Right lung (tissue), 2 donors: ENCODE measurements at regions not wholly inside any gene's neighbourhood (a gene's known extent, or its start where the extent isn't known, plus 50 kb on each side); places are given as distances from the start of the nearest gene placed in this dataset.
A peak's percentile ranks its signal among the peaks of the same experiment; 100 is the strongest.

Experiments
- DNase-seq, 2 donors: peaks; one replicate each; pipeline ENCODE4 v3.0.0-alpha.2; 2013

DNA sequence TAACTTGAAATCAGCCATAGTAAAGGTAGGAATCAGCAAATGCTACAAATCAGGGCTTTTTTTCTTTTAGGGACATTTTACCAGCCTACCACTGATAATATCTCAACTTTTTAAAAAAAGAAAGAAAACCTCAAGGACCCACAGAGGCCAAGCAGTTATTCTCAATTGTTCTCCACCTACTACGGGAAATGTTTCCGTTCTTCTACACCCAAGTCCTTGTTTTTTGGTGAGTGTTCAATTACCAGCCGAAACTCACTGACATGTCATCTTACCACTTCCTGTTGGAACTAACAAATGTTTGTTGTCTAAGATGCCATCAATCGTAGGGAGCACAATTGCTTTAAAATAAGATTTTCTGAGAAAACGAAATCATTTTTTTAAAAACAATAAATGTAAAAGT, 50.2 kb upstream of the CDK1 start:
- DNase-seq: no peak

DNA sequence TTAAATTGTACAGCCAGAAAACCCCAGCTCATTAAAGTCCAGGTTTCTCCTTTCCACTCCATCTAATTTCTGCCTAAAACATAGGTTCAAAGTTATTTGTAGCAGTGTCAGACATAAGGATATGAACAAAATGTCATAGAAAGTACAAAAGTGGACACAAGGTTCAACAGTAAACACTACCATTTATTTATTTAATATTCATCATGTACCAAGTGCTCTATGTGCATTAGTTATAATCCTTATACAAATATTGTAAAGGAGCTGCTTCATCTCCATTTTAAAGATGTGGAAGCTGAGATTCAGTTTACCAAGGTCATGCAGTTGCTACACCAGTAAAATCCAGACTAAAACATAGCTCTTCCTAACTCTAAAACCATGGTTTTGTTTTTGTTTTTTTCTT, 52.0 kb upstream of the CDK1 start:
- no peak for DNase-seq

DNA sequence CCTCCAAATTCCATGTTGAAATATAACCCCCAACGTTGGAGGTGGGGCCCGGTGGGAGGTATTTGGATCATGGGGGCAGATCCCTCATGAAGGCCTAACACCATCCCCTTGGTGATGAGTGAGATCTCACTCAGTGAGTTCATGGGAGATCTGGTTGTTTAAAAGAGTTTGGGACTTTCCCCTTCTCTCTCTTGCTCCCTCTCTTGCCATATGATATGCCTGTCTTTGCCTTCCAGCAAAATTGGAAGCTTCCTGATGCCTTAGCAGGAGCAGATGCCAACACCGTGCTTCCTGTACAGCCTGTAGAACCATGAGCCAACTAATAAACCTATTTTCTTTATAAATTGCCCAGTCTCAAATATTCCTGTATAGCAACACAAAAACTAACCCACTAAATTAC, 55.7 kb upstream of the CDK1 start:
- no peak for DNase-seq

DNA sequence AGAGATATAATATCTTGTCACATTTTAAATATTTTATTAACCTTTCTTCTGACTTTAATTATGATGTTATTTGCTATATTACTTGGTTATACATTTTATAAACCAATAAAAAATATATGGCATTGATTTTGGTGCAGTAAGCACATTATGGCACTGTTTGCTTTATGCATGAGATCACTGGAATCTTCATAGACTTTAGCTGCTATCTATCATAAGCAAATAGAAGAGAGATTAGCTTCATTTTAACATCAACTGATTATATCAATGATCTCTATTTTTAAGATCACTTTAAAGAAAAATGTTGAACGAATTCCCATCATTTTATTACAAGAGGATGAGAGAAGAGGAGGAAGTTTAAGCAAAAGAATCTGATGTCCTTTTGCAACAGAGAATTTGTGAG, 58.6 kb upstream of the CDK1 start:
- DNase-seq: no peak

DNA sequence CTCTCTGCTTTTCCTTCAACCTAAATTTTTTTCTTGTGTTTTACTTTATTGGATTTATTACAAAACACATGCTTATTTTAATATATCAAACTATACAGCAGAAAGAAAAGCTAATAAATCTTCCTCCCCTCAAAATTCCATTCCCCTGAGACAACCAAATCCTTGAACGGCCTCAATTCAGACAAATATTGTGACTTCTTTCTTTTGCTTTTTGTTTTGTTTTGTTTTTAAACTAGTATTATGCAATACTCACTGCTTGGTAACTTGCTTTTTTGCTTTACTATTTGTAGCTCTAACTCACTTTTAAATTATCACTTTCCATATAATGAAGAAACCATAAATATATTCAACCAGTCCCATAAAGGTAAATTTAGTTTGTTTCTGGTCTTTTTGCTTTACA, 59.4 kb upstream of the CDK1 start:
- no peak for DNase-seq

DNA sequence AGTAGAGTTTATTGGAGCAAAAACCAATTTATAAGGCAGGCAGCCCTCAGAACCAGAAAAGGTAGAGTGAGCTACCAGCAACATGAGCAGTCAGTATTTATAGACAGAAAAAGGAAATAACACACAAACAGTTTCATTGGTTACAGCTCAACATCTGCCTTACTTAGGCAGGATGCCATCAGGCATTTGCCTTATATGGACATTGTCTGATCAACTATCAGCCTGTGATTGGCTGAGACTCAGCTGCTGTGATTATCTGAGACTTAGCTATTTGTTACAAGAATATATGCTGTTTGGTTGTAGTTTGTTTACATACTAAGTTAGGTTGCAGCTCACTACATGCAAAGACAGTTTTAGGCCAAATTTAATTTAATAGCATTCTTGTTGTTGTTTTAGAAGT, 60.4 kb upstream of the CDK1 start:
- no peak for DNase-seq

DNA sequence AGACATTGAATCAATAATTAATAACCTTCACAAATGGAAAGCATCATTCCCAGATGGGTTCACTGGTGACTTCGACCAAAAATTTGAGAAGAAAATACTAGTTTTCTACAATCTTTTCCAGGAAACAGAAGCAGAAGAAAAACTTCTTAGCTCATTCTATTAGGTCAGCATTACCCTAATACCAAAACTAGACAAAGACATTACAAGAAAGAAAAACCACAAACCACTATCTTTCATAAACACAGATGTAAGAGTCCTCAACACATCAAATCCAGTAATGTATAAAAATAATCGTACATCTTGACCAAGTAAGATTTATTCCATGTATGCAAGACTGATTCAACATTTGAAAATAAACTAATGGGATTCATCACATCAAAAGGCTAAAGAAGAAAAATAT, 64.0 kb upstream of the CDK1 start:
- no peak for DNase-seq

DNA sequence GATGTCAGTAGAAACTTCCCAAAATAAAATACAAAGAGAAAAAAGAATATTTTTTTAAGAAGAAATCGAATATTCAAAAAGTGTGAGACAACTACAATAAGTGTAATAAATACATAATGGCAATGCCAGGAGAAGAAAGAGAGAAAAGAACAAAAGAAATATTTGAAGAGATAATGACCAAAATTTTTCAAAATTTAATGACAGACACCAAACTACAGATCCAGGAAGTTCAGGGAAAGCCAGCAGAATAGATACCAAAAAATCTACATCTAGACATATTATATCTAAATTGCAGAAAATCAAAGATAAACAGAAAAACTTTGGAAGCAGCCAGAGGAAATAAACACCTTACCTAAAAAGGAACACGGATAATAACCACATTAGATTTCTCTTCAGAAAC, 66.8 kb upstream of the CDK1 start:
- DNase-seq: no peak

DNA sequence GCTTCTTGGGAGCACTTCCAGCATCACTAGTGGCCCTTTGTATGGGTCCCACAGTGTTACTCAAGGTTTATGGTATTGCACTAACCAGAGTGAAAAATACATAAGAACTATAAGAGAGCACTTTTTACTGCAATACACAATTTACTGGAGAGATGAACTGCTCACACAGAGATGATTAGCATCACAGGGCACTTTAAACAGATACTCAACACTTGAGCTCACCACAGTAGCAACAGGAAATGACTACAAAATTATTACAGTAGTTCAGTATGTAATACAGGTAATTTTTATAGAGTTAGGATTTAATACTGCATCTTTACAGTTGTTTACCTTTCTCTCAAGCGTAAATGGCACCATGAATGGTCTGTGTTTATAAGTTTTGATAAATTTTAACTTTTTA, 68.2 kb upstream of the CDK1 start:
- DNase-seq: no peak

DNA sequence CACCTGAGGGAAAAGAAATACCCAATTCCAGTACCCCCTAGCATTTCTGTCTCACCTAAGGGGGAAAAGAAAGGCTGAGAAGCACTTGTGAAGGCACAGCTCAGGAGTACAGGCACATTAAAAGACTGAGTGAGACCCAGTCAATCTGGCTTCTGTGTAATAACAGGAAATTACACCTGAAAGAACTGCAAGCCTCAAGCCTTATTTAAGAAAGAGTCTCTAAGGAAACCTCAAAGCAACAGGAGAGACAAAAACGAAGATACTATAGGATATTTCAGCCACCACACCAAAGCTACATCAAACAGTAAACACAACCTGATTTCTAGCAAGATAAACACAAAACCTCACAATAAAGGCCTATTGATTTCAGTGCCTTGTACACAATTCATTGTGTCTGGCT, 69.6 kb upstream of the CDK1 start:
- no peak for DNase-seq

DNA sequence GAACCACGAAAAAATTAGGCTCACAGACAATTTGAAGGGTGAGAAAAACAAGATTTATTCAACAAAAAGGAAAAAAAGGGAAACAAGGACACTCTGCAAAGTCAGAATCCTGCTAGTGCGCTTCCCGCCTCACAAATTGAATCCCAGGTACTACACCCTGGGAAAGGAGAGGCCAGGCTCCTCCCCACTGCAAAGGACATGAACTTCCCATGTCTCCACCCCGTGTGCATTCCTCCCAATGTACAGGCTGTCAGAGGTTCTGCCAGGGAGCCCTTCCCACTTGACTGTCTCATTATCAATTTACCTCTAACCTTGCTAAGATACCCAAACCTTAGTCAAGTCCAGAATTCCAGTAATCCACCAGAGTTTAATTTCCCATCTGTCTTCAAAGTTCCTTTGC, 70.4 kb upstream of the CDK1 start:
- DNase-seq: no peak

DNA sequence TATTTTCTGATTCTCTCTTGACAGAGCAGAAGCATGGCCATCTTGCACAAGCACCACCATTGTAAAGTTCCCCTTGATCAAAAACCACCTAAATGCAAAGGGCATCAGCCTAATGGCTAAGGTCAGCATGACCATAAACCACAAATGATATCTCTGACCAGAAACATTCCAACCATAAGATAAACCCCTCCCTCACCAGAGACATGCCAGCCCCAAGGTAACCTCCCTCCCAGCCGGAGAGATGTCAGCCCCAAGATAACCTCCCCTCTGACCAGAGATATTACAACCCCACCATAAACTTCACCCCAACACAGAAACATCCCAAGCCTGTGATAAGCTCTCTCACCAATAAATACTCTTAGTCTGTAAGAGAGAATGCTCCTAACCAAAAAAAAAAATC, 72.1 kb upstream of the CDK1 start:
- no peak for DNase-seq

DNA sequence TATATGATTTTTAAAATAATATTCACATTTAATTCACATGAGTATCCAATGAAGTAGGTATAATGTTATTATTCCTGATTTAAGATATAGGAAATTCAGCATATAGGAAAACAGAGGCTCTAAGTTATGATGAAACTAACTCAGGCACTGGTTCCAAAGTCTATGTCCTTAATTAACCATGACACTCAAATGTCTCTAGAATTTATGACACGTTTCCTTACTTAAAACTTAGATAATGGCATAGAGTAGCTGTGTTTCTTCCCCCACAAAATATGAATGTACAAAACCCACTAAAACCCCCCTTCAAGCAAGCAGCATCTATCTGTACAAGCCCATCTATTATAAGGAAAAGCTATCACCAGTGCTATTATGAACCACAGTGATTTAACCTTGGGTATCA, 72.9 kb upstream of the CDK1 start:
- DNase-seq: no peak

DNA sequence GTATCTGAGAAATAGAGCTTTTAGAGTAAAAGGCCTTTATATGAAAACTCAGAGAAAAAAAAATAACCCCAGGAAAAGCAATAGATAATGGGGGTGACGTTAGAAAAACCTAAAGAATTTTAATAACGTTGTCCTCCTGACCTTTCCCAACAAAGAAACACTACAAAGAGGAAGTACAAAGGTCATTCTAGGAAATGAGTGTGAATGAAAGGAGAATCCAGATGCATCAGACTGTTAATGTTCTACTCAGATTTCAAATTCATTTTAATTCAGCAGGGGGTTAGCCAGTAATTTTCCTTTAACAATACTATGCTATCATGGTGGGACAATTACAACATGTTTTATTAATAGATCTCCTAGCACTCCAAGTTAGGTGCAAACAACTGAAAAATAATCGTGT, 73.8 kb upstream of the CDK1 start:
- no peak for DNase-seq

DNA sequence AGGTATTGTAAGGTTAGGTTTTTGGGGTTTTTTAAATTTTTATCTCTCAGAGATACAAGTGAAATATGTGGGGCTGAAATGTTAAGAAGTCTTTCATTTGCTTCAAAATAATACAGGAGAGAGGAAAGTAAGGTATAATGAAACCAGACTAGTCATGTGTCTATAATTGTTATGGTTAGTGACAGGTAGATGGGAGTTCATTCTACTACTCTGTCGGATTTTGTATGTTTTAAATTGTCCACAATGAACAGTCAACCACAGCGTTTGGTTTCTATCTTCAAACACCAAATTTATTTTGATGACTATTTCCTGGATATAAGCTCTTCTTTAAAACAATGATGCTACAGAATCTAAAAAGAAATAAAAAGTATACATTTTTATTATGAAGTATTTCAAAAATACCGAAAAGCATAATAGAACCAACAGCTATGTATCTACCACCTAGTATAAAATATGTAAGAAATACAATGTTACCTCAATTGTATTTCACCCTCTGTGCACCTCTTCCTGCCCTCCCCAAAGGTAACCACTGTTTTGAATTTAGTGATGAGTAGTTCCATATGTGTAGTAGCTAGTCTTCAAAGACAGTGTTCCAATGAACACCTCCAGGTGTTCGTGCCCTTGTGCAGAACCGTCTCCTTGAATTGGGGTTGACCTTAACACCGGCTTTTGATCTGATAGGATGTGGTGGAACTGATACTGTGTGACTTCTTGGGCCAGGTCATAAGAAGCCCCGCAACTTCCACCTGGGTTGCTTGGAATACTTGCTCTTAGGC, 74.8 kb upstream of the CDK1 start:
- DNase-seq: no peak

DNA sequence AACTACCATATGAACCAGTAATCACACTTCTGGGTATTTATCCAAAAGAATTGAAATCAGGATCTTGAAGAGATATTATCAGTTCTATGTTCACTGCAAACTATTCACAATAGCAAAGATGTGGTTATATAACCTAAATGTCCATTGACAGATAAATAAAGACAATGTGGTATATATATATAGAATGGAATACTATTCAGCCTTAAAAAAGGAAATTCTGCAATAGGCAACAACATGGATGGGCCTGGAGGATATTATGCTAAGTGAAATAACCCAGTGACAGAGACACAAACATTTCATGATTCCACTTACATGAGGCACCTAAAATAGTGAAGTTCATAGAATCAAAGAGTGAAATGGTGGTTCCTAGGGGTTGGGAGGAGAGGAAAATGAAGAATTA, 90.6 kb upstream of the CDK1 start:
- DNase-seq: no peak

DNA sequence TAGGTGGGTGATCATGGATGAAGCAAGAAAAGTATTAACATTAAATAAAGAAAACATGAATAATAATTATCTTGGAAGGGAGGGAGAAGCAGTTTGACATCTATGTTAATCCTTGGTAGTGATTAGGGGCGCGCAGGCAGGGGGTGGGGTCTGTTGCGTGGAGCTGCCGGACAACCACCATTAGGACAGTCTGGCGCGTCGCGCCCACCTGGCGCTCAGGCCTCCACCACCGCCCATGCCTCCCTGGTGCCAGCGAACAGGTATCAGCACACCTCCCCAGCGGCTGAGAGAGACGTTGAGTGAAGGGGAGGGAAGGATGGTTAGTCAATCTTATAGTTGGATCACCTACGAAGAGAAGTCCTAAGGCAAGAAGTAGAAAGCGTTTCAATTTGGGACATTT, 94.2 kb upstream of the CDK1 start:
- no peak for DNase-seq

DNA sequence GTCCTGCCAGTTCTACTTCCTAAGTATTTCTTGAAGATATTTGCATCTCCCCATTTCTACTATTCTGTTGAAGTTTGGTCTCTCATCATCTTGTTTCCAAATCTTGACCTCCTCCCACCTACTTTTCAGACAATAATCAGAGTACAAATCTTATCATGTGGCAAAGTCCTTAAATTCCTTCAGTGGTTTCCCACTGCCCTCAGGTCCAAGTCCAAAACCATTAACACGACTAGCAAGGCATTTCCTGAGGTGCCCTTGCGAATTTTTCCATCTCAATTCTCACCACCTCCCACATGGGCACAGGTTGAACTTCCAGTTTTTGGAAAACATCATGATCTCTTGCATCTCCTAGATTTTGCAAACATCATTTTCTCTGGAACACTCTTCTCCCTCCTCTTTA, 97.2 kb upstream of the CDK1 start:
- no peak for DNase-seq

DNA sequence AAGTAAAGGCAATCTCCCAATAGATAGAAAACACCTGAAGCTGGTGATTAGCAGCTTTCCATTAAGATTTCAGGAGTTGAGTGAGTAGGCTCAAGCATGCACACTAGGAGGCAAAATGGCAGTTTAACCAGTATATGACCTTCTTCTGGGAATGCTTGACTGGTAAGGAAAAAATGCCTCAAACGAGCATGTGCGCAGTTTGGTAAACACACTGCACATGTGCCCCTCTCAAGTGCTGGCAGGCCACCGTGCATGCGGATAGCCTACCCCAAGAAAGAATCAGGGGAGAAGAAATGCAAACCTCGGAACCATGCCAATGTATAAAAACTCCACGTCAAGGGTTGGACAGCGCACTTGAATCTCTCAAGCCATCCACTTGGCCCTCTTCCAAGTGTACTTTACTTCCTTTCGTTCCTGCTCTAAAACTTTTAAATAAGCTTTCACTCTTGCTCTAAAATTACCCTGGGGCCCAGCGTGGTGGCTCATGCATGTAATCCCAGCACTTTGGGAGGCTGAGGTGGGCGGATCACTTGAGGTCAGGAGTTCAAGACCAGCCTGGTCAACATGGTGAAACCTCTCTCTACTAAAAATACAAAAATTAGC, 98.8 kb upstream of the CDK1 start:
- no peak for DNase-seq

DNA sequence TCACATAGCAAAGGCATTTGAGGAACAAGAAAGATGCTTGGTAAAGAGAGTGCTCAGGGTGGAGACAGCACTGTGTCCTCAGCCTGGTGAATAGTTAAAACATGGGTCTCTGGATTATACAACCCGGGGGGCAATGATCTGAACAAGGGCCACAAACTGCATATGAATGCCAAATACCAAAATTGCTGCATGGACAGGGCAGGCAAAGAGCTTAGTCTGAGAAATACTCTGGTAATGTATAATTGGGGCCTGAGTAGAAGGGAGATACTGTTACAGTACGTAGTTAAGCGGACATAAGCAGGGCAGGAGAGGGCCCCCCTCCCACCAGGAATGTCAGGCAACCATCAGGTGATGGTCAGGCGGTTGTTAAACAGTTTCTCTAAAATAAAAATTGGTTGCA, 99.3 kb upstream of the CDK1 start:
- DNase-seq: no peak

DNA sequence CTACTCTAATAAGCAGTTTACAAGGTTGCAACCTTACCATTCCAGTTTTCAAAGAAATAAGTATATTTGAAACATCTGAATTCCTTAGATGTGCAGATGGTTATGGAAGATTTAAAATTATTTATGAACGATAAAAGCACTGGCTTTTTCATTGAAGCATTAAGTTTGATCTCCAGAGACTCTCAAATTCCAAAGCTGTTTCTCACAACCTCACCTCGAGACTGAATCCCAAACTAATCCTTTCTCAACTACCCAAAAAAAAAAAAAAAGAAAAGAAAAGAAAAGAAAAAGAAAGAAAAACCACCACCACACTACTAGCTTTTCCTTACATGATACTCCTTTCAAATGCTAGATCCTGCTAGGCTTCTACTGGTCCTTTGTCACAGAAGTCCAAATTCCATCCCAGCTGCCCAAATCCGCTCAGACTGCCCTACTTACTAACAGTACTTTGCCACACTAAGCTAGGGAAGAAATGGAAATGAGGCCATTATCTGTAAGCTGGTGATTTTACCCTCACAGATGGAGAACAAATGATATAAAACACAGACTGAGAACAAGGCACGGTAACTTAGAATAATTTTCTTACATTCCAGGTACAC, 100.6 kb upstream of the CDK1 start:
- DNase-seq: no peak

DNA sequence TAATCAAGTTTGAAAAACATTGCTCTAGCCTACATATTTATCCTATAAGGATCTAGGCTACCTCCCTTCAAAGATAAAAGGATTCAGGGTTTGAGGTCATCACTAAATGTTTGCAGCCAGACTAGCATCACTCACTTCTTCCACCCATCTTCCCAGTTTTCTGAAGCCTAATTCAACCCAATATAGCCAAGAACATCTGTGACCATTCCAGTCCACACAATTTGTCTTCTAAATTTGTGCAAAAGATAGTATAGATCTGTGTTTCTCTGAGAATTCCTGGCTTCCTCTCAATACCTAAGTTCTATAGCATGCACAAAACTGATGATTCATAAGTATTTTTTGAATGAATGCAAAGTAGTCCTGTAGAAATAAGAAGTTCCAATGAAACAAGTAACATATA, 103.0 kb upstream of the CDK1 start:
- DNase-seq: no peak

DNA sequence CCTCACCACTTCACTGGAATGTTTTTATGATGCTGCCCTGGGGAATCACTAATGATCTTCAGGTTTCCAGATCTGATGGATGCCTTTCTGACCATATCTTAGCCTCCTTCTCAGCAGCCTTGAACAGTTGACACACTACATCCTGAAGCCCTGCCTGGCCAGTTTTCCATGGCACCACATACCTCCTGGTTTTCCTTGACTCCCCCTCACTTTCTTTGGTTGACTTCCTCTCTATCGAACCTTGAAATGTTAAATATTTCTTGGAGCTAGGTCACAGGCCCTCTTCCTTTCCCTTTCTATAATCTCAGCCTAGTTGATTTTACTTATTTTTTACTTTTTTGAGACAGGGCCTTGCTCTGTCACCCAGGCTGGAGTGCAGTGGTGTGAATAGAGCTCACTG, 108.8 kb upstream of the CDK1 start:
- no peak for DNase-seq

DNA sequence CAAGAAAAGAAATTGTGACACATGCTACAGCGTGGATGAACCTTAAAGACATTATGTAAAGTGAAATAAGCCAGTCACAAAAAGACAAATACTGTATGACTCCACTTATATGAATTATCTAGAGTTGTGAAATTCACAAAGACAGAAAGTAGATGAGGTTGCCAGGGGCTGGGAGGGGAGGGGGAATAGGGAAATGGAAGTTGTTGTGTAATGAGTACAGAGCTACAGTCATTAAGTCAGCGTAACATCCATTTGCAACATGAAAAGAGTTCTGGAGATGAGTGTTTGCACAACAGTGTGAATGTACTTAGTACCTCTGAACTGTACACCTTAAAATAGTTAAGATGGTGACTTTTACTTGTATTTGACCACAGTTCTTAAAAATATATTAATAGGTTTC, 112.1 kb upstream of the CDK1 start:
- peak; percentile 52 to 58 for DNase-seq
